GM19238 (cell line): ENCODE measurements at regions not wholly inside any gene's neighbourhood (a gene's known extent, or its start where the extent isn't known, plus 50 kb on each side); places are given as distances from the start of the nearest gene placed in this dataset.

Experiments used
- DNase-seq: peaks from one replicate; pipeline ENCODE4 v3.0.0; 2011; ENCODE audit warnings: low spot score; ENCODE audit not compliant: insufficient read length

DNA sequence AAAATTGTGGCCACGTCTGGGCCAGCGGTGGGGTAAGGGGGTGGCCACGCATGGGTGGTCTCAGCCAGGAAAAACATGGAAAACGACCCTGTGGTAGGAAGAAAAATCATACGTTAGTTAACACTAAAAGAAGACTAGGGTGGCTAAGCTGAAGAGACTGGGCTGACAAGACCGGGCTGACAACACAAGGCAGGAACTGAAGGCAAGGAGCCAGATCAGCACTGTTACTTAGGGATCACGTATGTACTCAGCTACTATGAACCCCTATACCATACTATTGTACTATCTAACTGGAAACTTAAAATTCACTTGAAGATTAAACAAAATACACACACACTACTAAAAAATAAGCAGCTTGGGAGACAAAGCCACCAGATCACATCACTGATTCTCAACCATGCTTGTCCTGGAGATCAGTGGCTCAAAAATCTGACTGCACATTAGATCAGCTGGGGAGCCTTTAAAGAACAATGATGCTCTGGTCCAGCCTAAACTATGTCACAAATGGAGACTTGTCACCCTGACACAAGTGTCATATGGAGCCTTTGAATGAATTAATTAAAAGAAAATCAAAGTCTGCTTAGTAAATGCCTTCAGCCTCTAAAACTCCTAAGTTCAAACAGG lies 442.2 kb downstream of the SHQ1 start:
- DNase-seq, result no peak

DNA sequence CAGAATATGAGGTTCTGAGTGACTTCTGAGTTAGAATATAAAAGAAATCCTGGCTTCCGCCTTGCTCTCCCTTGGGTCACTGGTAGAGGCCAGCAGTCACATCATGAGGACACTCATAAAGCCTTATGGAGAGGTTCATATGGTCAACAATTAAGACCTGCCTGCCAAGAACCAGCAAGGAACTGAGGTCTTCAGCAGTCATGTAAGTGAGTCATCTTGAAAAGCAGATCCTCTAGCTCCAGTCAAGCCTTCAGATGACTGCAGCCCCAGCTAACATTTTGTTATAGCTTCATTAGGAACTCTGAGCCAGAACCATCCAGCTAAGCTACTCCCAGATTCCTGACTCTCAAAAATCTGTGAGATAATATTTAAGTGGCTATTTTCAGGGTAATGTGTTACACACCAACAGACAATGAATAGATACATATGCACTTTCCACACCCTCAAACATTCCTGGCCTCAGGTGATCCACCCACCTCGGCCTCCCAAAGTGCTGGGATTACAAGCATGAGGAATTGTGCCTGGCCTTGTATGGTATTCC lies 447.2 kb downstream of the SHQ1 start:
- no peak for DNase-seq

DNA sequence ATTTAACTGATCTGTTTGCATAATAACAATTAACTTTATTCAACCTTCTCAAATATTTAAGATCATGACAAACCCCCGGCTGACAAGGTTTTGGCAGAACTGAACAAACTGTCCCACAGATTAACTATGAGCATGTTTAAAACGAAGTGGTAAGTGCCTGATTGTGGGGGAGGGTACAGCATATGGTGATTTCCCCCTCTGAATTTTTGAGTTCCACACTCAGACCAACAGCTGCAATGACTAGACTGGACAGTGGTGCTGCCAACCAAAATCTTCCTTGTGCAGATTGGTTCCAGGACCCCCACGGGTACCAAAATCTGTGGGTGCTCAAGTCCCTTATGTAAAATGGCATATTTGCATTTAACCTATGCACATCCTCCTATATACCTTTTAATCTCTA lies 449.5 kb downstream of the SHQ1 start:
- DNase-seq, result no peak

GRCh38 chr3:72397586-72397985 lies 450.7 kb downstream of the SHQ1 start:
- DNase-seq, result no peak

GRCh38 chr3:72396899-72397298 lies 451.3 kb downstream of the SHQ1 start:
- no peak for DNase-seq

DNA sequence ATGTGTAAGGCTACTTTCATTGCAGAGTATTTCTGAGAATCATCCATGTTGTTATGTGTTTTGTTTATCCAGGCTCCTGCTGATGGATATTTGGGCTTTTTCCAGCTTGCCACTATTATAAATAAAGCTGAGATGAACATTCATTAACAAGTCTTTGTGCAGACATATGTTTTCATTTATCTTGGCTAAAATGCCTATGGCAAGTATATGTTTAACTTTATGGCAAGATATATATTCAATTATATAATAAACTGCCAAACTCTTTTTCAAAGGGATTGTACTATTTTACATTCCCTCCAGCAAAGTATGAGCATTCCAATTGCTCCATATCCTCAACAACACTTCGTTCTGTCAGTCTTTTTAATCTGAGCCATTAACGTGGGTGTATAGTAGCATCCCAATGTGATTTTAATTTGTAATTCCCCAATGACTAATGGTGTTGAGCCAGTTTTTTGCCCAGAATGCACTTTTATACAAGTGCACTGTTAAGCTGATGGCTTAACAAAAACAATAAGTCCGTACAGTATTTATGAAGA lies 452.4 kb downstream of the SHQ1 start:
- DNase-seq, result no peak

DNA sequence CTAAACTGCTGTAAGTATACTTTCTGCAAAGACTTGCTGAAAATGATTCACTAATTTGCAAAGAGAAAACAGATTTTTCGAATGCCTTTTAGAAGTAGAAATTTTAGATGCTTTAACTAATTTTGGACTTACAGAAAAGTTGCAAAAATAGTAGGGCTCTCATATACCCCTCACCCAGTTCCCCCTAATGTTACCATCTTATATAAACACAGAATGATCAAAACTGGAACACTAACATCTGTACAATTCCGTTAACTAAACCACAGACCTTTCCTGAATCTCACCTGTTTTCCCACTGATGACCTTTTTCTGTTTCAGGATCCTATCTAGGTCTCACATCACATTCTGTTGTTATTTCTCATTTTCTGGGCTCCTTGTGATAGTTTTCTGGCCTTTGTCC lies 454.8 kb downstream of the SHQ1 start:
- DNase-seq, result no peak

DNA sequence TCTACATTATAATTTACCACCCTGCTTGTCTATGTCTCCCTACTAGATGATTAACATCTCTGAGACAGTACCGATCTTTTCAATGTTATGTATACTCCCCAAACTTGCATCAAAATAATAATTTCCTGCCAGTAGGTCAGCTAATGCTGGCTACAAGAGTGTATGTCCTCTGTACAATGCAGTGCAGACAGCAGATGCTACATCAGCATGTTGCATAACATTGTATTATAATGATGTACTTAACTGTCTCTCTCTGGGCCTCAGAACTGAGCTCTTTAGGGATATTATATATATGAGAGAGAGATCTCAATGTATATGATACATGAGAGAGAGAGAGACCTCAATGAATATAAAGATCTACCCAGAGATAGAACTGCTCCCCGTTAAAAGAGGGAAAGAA lies 456.6 kb downstream of the SHQ1 start:
- DNase-seq, result no peak

GRCh38 chr3:72390841-72391240 lies 457.4 kb downstream of the SHQ1 start:
- DNase-seq, result no peak

- no peak for DNase-seq
Measured at GRCh38 chr3:72388644-72389043, 459.6 kb downstream of the SHQ1 start.

DNA sequence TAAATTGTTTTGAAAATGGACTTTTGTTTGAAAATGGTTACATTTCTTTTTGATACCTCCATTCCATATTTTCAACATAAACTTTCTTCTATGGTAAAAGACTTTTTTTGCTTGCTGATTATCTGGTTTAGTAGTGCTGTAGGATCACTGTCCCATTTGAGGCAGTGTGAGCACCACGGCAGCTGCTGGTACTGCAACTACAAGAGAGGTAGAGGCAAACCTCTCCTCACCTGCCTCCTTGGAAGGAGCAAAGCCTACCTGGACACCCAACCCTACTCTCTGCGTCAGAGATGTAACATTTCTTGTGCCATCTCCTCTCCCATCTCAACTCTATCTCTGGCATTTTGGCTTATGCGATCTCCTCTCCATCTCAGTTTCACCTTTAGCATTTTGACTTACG lies 460.1 kb downstream of the SHQ1 start:
- DNase-seq, result no peak

DNA sequence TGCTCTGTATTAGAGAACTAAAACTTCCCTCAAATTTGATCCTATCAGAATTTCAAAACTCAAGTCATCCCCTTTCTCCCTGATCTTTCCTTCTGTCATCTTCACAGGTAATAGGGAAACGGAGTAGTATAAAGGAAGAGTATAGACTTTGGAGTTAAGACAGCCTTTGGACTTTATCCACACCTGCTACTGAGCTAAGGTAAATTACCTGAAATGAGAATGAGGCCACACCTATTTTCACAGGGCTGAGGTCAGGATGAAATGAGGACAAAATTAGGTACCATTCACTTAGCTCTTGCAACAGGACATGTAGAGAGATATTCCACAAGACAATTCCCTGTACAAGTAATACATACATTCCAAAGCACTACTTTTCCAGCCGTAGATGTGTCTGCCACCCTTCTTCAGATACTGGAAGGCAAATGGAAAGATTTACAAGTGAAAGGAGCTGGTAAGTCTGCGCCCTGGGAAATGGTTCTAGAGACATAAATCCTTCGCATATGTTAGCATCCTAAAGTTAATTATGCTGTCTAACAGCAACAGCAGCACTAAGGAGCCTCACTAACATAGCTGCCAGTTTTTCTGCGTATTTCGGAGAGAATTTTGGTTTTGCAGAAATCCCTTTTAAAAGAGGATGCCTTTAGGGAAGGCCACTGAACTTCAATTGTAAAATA lies 461.8 kb downstream of the SHQ1 start:
- no peak for DNase-seq

DNA sequence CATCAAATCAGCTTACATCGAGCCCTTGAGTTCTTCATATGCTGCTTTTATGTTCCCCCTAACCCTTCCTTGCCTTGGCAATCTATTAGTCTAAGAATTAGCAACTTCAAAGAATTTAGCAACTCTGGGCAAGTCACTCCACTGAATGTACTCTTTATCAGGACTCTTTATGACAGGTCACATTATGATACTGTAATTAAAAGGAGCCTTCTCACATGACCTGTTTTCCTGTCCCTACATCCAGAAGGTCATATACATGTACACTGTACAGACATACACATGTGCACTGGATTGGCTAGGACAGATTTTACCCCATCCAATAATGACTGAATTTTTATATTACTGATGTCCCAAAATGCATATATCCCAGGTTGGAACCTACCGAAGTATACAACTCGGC lies 463.1 kb downstream of the SHQ1 start:
- no peak for DNase-seq

DNA sequence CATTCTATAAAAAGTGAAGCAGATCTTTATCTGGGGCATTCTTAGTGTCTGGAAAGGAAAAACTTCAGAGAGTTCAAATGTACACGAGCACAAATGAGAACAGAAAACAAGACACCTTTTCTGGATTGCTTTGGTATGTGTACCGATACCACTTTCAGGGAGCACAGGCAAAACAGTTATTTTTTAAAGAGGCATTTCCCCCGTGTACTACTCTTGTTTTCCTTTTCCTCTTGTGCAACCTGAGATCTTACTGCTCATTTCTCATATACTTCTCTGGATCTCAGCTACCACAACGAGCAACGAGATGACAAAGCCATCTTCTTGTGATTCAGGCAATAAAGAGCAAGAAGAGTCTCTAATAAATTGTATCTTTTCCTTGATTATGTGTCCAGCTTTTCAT lies 463.6 kb downstream of the SHQ1 start:
- DNase-seq, result no peak

- no peak for DNase-seq
Measured at GRCh38 chr3:72383883-72384282, 464.4 kb downstream of the SHQ1 start.

GRCh38 chr3:72383230-72383629 lies 465.0 kb downstream of the SHQ1 start:
- no peak for DNase-seq

DNA sequence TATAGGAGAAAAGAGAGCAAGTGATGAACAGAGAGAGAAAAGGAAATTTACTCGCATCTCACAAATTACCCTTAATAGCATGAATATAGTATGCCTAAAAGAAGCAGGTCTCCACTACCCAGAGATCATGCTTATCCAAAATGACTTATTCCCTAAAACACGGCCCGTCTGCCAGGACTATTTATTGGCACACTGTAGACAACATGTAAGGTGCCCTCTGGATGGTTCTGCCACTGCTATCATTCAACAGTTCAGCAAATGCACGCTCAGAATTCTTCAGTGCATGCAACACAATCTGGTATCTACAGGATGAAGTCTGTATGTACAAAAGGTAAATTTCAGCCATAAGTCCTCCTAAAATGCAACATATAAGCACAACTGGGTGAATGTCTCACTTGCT lies 465.8 kb downstream of the SHQ1 start:
- no peak for DNase-seq

DNA sequence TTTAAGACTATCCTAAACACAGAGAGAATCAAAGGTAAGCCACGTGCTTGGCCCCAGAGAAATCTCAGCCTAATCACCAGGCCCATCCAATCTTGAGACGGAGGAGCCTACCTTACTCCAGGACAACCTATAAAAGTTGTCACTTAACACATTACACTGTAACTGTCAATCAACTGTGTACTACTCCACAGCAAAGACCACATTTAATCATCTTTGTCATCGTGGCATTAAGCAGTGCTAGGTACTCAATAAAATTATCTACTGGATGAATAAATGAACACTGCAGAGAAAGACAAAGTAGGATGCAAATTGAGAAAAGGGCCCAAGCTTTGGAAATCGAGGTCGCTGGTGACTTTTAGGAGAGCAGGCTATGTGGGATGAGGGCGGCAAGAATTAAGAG lies 466.7 kb downstream of the SHQ1 start:
- DNase-seq, result no peak

DNA sequence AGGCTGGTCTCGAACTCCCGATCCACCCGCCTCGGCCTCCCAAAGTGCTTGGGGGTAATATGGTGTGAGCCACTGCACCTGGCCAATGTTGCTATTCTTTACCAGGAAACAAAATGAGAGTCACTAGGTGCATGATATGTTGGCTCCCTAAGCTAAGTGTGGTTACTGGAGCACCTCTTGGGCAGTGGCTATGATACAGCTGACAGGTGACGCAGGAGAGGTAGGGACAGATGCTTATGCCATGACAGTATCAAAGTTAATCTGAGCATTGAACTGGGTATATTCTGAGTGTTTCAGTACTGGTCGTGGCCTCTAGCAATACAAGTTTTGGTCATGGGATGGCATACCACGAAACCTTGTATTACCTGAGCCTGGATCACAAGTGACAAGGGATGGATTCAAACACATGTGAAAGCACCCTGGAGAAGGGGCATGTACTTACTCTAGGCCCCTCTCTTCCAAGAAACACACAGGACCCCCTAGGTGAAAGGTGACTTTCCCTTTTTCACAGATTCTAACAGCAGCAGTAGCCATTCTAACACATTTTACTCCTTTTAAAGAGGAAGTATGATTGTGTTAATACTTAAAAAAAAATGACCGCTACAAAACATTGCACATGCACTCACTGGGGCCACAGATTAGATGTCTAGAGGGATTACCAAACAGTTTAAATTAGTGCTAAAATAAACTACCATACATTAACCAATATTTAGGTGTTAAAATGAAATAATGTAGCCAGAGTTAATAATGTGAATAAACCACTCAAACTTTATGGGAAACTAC lies 467.3 kb downstream of the SHQ1 start:
- no peak for DNase-seq

- DNase-seq, result no peak
Measured at GRCh38 chr3:72380193-72380592, 468.1 kb downstream of the SHQ1 start.

- DNase-seq, result no peak
Measured at GRCh38 chr3:72379500-72380187, 468.6 kb downstream of the SHQ1 start.

DNA sequence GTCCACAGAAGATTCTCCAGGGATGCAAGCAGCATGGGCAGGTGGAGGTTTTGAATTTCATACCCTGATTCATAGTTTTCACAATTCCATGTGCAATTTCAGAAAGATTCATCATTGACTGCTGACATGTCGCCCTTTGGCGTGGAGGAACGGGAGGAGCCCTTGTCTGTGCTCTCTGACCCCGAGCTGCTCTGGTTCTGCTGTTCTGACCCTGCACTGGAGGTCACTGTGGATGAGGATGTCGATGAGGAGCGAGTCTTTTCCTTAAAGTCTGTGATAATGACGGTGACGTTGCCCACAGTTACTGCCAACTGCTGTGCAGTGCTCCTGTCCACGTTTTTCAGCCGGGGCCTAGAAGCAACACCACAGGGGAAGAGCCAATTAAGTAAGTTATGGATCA lies 470.0 kb downstream of the SHQ1 start:
- DNase-seq, result no peak
